ENCODE measurements at regions not wholly inside any gene's neighbourhood (a gene's known extent, or its start where the extent isn't known, plus 50 kb on each side); places are given as distances from the start of the nearest gene placed in this dataset.

GRCh38 chr3:193124861-193125260 is 116.2 kb upstream of the PLAAT1 start:
- CTCF ChIA-PET, result no interaction called here
- H4K20me1 ChIP-seq (replicated peaks; ENCODE audit: control insufficient read depth, extremely low read depth, insufficient read depth, low read length), result no peaks in the 10 kb centered on the region
- no peak overlapping the region for H3K4me2 ChIP-seq (ENCODE audit: insufficient read depth, low read length)
- no peak overlapping the region for H2AFZ ChIP-seq (ENCODE audit: low read depth, low read length)
- H3K4me3 ChIP-seq (replicated peaks in 1 of 3; ENCODE audit: insufficient read depth in 1 of 3, low read depth in 1 of 3, low read length in 3 of 3), result no peak overlapping the region
- H3K9ac ChIP-seq (replicated peaks; ENCODE audit: extremely low read depth, insufficient read depth, low read length), result no peak overlapping the region
- dilution Hi-C loops (cut with MboI; ENCODE audit: extremely low pct_ligation_motif_present, low sequenced_read_pairs), result no loop called here
- H3K27me3 ChIP-seq (ENCODE audit: control insufficient read depth in 2 of 2, insufficient read depth in 2 of 2, low read length in 2 of 2), result no peaks in the 10 kb centered on the region
- intact Hi-C loops (cut with micrococcal nuclease), result no loop called here
- no TSS peak for BruUV-seq (replicated peaks)
- H3K9me3 ChIP-seq (replicated peaks; ENCODE audit: control insufficient read depth, insufficient read depth, low read length), result no peaks in the 10 kb centered on the region
- H3K9me1 ChIP-seq (replicated peaks; ENCODE audit: control insufficient read depth, extremely low read depth, insufficient read depth, low read length), result no peaks in the 10 kb centered on the region
- POLR2A ChIA-PET, result no interaction called here
- DNase-seq (ENCODE audit: low read depth, low spot score), result no peak
- H3K79me2 ChIP-seq (ENCODE audit: control insufficient read depth, insufficient read depth, low read length), result no peaks in the 10 kb centered on the region
- no peaks in the 10 kb centered on the region for H3K36me3 ChIP-seq (ENCODE audit: control insufficient read depth in 2 of 2, extremely low read depth in 1 of 2, insufficient read depth in 2 of 2, low read length in 2 of 2)
- no peaks in the 10 kb centered on the region for H3K4me1 ChIP-seq (ENCODE audit: control insufficient read depth, extremely low read depth, insufficient read depth, low read length)
- no peak for TF ChIP-seq MYC (IDR thresholded peaks at IDR 0.05; ENCODE audit: low read depth, low read length)
- TF ChIP-seq, protein P1, sequence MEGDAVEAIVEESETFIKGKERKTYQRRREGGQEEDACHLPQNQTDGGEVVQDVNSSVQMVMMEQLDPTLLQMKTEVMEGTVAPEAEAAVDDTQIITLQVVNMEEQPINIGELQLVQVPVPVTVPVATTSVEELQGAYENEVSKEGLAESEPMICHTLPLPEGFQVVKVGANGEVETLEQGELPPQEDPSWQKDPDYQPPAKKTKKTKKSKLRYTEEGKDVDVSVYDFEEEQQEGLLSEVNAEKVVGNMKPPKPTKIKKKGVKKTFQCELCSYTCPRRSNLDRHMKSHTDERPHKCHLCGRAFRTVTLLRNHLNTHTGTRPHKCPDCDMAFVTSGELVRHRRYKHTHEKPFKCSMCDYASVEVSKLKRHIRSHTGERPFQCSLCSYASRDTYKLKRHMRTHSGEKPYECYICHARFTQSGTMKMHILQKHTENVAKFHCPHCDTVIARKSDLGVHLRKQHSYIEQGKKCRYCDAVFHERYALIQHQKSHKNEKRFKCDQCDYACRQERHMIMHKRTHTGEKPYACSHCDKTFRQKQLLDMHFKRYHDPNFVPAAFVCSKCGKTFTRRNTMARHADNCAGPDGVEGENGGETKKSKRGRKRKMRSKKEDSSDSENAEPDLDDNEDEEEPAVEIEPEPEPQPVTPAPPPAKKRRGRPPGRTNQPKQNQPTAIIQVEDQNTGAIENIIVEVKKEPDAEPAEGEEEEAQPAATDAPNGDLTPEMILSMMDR (IDR thresholded peaks at IDR 0.05; ENCODE audit: extremely low read depth in 1 of 2, insufficient read depth in 1 of 2, low read depth in 1 of 2, low read length in 2 of 2), result no peak
- TF ChIP-seq JUN (IDR thresholded peaks at IDR 0.05; ENCODE audit: borderline replicate concordance, insufficient read depth, insufficient read length, low read depth), result no peak
- TF ChIP-seq FOS (IDR thresholded peaks at IDR 0.05; ENCODE audit: borderline replicate concordance, insufficient read depth, low read length), result no peak
- no peak for TF ChIP-seq POLR2AphosphoS5 (IDR thresholded peaks at IDR 0.05; ENCODE audit: insufficient read depth, low read depth, low read length)
- no peak for TF ChIP-seq MAX (IDR thresholded peaks at IDR 0.05; ENCODE audit: insufficient read depth, insufficient read length)
- TF ChIP-seq POLR2A (IDR thresholded peaks at IDR 0.05; ENCODE audit: low read depth, low read length), result no peak
- TF ChIP-seq GATA2 (IDR thresholded peaks at IDR 0.05; ENCODE audit: insufficient read depth, insufficient read length, low read depth, low read length), result no peak
- no peak for TF ChIP-seq EZH2 (IDR thresholded peaks at IDR 0.05; ENCODE audit: borderline replicate concordance, low read depth, low read length, severe bottlenecking)
- H3K27ac ChIP-seq (ENCODE audit: insufficient read depth, low read depth, low read length), result no peak overlapping the region
- no peak for FAIRE-seq
